ENCODE measurements at regions not wholly inside any gene's neighbourhood (a gene's known extent, or its start where the extent isn't known, plus 50 kb on each side); places are given as distances from the start of the nearest gene placed in this dataset.
"Not testable (repeated sequence)": the region's sequence is repeated elsewhere in the genome, so short reads cannot be mapped to it uniquely, and the experiment has no call there.

GRCh38 chr10:78441694-78442093, 408.0 kb downstream of the RPS24 start:
- no peak for DNase-seq

DNA sequence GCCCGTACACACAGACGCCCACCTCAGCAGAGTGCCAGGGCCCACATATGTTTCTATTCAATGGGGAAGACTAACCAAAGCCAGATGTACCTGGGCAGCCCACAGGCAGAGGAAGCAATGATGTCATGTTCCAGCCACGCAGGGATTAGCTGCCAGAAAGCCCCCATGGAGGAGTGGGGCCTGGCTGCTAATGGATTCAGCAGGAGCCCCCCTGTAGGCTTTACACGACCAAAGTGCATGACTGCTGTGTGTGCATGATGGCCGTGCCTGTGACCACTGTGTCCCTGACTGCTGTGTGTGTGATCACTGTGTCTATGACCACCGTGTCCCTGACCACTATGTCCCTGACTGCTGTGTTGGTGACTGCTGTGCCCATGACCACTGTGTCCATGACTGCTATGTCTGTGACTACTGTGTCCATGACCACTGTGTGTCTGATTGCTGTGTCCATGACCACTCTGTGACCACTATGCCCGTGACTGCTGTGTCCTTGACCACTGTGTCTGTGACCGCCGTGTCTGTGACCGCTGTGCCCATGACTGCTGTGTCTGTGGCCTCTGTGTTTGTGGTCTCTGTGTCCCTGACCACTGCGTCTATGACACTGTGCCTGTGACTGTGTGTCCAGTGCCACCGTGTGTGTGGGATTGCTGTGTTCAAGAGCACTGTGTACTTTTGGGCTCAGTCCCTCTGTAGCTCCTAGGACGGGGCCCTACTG, 409.3 kb downstream of the RPS24 start:
- DNase-seq = no peak

DNA sequence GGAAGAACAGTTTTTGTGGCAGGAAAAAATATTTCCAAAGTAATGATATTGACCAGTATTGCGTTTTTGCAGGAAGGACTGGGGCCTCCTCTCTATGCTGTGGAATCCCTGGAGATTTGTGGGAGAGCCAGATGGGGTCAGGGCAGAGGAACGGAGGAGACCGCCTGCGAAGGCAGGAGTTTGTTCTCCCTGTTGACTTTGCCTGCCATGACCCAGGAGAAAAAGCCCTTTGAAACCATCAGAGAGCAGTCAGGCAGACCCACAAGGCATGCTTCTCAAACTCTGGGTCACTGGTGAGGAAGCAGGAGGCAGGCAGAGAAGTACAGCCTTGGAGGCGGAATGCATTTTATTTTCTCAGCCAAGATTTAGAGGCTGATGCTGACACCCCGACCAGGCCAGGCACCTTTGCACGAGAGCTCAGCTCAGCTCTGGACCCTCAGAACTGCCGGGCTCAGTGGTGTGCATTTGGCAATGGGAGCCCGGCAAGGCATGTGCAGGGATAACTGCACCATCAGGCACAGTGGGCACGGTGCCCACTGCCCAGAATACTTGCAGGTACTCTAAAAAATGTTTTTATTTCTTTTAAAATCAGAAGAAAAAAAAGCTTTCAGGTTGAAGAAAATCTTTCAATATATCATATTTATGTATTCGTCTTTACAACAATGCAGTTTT, 410.4 kb downstream of the RPS24 start:
- no peak for DNase-seq

GRCh38 chr10:78444741-78445140, 411.1 kb downstream of the RPS24 start:
- not testable (repeated sequence) for DNase-seq

- no peak for DNase-seq
These were observed 411.6 kb downstream of the RPS24 start for GRCh38 chr10:78445308-78445707.

DNA sequence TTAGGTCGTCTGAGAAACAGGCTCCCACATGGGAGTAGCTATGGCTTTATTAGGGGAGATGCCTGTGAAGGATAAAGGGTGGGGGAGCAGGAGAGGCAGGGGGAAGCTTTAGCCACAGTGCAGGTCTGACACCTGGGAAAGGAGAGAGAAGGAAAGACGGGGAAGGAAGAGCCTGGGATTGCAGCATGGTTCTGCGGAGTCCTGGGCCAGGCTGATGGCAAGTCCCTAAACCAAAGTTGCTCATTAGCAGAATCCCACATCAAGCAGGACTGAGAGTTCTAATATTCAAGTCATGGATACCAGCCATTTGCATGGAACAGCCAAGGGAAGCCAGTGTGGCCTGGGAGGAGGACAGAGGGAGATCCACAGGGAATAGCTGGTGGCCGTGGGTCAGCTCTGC, 414.8 kb downstream of the RPS24 start:
- no peak for DNase-seq

GRCh38 chr10:78448994-78449418, 415.3 kb downstream of the RPS24 start:
- no peak for DNase-seq

DNA sequence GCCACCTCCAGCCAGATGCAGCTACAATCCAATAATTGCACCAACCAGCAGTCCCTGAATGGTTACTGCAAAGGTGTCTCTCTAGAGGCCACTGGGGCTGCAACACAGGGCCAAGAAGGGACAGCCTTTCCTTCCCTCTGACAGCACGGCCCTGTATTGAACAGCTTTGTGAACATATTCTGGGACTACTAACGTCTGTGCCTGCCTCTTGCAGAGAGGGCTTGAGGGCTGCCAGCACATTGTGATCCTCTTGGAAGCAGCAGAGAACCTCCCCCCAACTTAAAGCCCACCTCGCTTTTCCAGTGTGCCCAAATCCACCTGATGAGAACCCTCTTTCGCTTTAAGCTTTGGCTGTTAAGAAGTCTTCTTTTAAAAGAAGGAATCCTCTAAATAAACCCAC, 415.9 kb downstream of the RPS24 start:
- no peak for DNase-seq

DNA sequence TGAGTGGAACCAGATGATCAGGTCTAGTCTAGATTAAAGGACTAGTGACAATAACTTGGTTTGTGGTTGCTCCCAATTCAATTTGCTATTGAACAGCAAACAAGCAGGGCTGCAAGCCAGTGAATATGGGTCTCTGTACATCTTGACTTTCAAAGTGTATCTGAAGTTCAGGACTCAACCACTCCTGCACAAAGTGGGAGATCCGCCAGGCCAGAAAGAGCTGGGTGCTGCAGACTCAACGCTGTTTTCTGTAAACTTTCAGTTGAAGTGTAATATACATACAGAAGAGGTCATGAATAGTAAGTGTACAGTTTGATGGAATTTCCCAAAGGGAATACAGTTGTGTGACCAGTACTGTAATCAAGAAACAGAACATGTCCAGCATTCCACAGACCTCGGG, 416.6 kb downstream of the RPS24 start:
- no peak for DNase-seq

DNA sequence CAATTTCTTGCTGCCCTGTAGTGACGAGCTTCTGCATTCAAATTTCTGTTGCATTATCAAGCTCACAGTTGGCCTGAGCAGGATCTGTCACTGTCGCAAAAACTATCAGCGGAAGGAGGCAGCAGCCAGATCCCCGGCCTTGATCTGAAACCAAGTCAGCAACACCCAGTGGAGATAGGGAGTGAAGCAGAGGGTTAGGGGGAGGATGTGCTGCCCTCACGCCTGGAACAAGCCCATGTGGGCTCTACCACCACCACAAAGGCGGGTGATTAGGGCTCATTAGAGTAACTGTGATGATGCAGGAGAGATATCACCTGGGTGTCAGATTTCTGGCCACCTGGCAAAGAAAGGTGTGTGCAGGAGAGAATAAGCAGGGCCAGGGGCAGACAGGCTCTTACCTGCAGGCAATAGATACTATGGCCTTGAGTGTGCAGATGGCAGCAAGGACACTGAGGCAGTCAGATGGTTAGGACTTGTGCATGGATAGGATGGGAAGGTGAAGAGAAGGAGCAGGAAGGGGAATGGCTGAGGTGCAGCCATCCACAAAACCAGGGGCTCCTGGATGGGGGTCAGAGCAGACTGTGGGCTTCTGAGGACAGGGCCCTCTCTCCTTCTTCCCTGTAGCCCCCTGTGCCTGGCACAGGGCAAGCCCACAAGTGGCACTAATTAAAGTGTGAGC, 417.3 kb downstream of the RPS24 start:
- no peak for DNase-seq

GRCh38 chr10:78451592-78451991, 417.9 kb downstream of the RPS24 start:
- no peak for DNase-seq

- DNase-seq = no peak
These were observed 420.5 kb downstream of the RPS24 start for GRCh38 chr10:78454123-78454645.

- DNase-seq = no peak
These were observed 421.6 kb downstream of the RPS24 start for GRCh38 chr10:78455236-78455635.

- DNase-seq = no peak
These were observed 422.1 kb downstream of the RPS24 start for GRCh38 chr10:78455811-78456210.

DNA sequence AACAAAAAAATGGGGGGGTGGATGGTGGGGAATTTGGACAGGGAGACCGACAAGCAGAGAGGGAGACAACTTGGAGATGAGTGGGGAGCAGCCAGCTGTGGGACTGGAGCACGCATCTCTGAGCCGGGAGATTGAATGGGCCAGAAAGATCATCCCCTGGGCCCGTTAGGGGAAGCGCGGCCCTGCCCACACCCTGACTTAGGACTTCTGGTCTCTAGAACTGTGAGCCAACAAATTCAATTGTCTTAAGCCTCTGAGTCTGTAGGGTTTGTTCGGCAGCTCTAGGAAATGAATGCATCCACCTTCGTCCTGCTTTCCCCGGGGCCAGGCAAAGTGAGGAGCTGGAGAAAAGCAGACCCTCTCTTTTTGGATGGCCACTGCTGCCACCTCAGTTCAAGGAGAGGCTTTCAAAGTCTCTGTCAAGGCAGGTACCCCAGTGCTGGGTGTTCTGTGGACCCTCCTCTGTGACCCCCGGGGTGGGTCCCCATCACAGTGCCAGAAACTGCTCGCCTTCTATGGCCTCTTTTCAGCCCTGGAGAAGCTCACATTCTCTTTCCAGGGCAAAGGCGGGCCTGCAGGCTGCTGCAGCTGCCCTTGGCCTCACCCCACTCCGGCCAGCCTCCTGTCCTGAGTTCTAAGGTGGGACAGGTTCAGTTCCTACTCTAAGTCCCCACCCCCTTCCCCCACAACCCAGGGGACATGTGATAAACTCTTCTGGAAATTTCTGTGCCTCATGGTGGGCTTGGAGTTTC, 423.2 kb downstream of the RPS24 start:
- DNase-seq = no peak

DNA sequence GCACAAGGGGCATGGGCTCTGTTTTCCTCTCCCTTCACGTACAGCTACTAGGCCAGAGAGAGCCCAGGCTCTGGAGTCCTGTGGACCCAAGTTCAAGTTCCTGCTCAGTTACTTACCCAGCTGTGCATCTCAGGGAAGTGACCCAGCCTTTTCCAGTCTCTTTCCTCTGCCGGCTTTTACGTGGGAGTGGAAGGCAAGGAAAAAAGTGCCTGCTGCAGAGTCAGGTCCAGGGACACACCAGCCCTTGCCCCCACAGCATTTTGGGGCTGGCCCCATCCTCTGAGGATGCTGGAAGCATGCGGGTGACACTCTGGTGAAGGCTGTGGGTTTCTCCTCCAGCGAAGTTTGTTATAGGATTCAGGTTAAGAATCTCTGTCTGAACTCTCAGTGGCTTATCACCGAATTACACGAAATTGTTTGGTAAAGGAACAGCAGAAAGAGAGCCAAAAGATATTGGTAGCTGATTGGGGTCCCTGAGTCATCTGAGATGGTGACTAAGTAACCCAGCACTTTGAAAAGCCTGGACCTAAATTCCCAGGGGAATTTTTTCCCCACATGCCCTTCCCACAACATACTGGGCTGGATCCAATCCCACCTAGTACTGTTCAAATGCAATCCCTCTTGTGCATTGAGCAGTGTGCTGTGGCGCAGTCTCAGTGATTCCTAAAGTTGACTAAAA, 424.3 kb downstream of the RPS24 start:
- no peak for DNase-seq

DNA sequence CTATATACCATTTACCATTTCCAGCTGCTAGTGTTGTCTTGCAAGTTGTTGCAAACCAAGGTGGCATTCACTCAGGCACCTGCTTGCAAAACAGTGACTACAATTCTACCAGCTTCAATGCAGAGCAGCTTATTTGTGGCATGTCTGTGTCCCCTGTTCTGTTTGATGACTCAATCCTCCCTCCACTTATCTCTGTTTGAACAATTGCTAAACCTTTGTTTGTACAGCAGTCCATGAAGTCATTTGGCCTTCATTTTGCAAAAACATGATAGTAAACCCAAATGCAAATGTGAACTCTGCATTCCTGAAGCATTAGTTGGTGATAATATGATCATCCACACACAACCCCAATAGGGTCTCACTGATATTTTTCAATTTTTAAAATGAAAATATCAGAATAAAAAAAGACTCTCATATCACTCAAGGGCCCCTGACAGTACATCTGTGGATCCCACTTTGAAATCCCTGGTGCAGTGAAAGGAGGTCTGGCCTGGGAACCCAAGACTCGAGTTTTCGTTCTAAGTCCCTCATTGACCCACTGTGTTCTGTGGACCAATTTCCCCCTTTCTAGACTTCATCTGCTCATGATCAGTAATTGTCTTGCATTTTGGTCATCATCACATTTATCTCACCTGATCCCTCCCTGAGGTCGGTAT, 425.4 kb downstream of the RPS24 start:
- no peak for DNase-seq

DNA sequence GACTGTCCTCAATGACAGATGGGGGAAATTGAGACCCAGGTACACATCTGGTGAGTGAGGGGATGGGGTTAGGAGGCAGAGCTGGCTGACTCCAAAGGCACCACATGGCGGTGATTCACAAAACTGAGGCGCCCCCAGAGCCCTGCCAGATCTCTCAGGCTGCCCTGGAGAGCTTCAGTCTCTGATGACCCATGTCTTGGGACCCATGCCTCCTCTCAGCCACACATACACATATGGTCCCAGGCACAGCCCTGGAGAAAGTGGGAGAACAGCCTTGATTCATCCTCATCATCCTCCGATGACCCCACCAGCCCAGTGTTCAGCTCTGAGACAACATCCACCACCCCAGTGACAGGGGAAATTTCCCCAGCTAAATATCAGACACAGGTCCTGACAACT, 426.0 kb downstream of the RPS24 start:
- no peak for DNase-seq

DNA sequence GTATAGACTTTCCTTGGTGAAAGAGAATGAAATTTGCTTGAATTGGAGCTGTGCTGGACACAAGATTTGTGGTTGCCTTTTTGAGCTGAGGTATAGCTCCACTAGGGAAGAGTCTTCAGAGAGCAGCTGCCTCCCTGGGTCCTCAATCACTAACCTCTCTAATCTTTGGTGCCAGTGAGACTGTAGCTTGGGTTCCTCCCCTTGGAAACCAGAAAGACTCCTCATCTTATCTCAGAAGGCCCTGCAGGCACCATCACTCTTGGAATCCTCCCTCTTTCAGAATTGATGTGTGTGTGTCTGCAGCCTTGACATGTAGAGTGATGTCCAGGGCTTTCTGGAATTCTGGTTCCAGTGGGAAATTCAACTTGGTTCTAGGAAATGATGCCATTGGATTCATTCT, 426.5 kb downstream of the RPS24 start:
- no peak for DNase-seq

- DNase-seq = no peak
These were observed 427.7 kb downstream of the RPS24 start for GRCh38 chr10:78461333-78461732.

GRCh38 chr10:78462176-78462575, 428.5 kb downstream of the RPS24 start:
- DNase-seq = no peak

DNA sequence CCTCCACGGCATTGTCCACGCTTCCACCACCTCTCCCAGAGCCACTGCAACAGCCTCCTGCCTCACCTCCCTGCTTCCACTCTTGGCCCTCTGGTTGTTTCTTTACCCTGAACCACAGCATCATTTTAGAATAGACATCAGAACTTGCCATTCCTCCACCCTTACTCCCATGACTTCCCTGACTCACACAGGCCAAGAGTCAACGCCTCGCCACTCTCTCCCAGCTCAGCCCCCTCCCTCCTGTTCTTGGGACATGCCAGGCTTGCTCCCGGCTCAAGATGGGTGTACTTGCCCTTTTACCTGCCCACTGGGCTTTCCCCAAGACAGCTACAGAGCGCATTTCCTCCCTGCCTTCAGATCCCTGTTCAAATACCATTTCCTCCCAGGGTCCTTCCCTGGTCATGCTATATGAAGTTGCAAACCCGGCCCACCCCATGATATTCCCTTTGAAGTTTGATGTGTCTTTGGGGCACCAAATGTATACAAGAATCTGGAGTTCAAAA, 429.1 kb downstream of the RPS24 start:
- DNase-seq = no peak
